ENCODE measurements at regions not wholly inside any gene's neighbourhood (a gene's known extent, or its start where the extent isn't known, plus 50 kb on each side); places are given as distances from the start of the nearest gene placed in this dataset.

GRCh38 chr5:10173716-10174115 lies 76.0 kb downstream of the ATPSCKMT start:
- peak; percentile 39 to 48 (median 44) for DNase-seq

- DNase-seq, result peak; percentile 45 to 68 (median 59)
These were observed 77.4 kb downstream of the ATPSCKMT start for GRCh38 chr5:10172247-10172646.

GRCh38 chr5:10169359-10169758 lies 80.3 kb downstream of the ATPSCKMT start:
- DNase-seq, result no peak

GRCh38 chr5:10168254-10168653 lies 81.4 kb downstream of the ATPSCKMT start:
- no peak for DNase-seq

- no peak for DNase-seq
These were observed 81.9 kb downstream of the ATPSCKMT start for GRCh38 chr5:10167806-10168205.

- no peak for DNase-seq
These were observed 83.3 kb downstream of the ATPSCKMT start for GRCh38 chr5:10166392-10166791.

GRCh38 chr5:10162468-10162867 lies 87.2 kb downstream of the ATPSCKMT start:
- no peak for DNase-seq

- DNase-seq, result no peak
These were observed 87.9 kb downstream of the ATPSCKMT start for GRCh38 chr5:10161778-10162177.

- DNase-seq, result no peak
These were observed 89.4 kb downstream of the ATPSCKMT start for GRCh38 chr5:10160241-10160640.

GRCh38 chr5:10158886-10159285 lies 90.8 kb downstream of the ATPSCKMT start:
- no peak for DNase-seq

- DNase-seq, result no peak
These were observed 92.5 kb downstream of the ATPSCKMT start for GRCh38 chr5:10157085-10157669.

- DNase-seq, result no peak
These were observed 93.6 kb downstream of the ATPSCKMT start for GRCh38 chr5:10155897-10156667.

- no peak for DNase-seq
These were observed 95.7 kb downstream of the ATPSCKMT start for GRCh38 chr5:10153808-10154537.

- DNase-seq, result no peak
These were observed 96.3 kb downstream of the ATPSCKMT start for GRCh38 chr5:10153394-10153793.

GRCh38 chr5:10151656-10152055 lies 98.0 kb downstream of the ATPSCKMT start:
- DNase-seq, result no peak

GRCh38 chr5:10149911-10150310 lies 99.8 kb downstream of the ATPSCKMT start:
- no peak for DNase-seq

- peak in 1 of 3 donors; percentile 1 for DNase-seq
These were observed 103.7 kb downstream of the ATPSCKMT start for GRCh38 chr5:10145923-10146401.

GRCh38 chr5:10144040-10144439 lies 105.6 kb downstream of the ATPSCKMT start:
- DNase-seq, result no peak

GRCh38 chr5:10140195-10140973 lies 109.3 kb downstream of the ATPSCKMT start:
- DNase-seq, result peak in 2 of 3 donors; percentile 5 to 8

GRCh38 chr5:10138395-10139057 lies 111.2 kb downstream of the ATPSCKMT start:
- DNase-seq, result no peak

GRCh38 chr5:10133830-10134229 lies 115.9 kb downstream of the ATPSCKMT start:
- no peak for DNase-seq

- DNase-seq, result no peak
These were observed 118.8 kb downstream of the ATPSCKMT start for GRCh38 chr5:10130881-10131280.

Measured in suppressor macrophage treated with lipopolysaccharide for 1 hour (primary cell).